Inflammatory macrophage treated with lipopolysaccharide for 1 hour (primary cell): ENCODE measurements at regions not wholly inside any gene's neighbourhood (a gene's known extent, or its start where the extent isn't known, plus 50 kb on each side); places are given as distances from the start of the nearest gene placed in this dataset.
A peak's percentile ranks its signal among the peaks of the same experiment; 100 is the strongest.
"Not testable (repeated sequence)": the region's sequence is repeated elsewhere in the genome, so short reads cannot be mapped to it uniquely, and the experiment has no call there.

Experiments
- DNase-seq, 2 donors: peaks; one replicate each; pipeline ENCODE4 v3.0.0-alpha.2; 2020 to 2022

DNA sequence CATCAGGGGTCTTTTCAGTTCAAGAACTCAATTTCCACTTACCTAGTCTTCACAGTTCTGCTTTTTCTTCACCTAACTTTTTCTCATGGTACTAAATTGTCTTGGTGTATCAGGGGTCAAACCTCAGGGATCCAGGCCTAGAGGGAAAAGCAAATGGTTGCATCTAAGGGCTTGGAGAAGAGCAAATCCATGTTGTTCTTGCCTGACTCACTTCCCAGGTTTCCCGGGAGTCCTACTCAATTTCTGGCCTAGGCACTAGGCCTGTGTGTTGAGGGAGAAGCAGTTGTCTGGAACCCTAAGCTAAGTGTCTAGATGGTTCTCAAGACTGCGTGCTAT lies 191.9 kb upstream of the STK26 start:
- DNase-seq: no peak

DNA sequence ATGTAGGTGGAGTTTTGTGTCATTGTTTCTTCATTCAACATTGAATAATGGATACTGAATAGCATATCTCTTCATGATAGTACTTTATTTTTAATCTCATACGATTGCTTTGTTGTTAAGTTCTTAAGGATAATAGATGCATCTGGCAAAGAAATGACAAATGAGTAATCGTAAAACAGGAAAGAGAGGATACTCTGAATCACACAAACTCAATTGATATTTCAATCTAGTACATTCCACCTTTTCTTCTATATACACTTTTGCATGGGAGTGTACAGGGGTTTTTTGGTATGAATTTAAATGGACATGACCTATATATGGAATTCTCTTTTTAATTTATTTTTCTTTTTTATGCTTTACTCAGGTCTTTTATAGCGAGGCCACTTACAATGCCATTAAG lies 186.9 kb upstream of the STK26 start:
- no peak for DNase-seq

DNA sequence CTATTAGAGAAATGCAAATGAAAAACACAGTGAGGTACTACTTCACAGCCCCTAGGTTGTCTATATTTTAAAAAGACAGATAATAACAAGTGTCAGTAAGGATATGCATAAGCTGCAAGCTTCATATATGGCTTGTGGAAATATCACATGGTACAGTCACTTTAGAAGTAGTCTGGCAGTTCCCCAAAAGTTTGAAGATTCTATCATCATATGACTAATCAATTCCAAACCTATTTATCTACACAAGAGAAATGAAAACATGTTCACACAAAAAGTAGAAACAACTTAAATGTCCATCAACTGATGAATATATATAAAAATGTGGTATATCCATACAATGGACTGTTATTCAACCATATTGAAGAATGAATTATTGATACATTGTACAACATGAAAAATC lies 185.8 kb upstream of the STK26 start:
- DNase-seq: no peak

DNA sequence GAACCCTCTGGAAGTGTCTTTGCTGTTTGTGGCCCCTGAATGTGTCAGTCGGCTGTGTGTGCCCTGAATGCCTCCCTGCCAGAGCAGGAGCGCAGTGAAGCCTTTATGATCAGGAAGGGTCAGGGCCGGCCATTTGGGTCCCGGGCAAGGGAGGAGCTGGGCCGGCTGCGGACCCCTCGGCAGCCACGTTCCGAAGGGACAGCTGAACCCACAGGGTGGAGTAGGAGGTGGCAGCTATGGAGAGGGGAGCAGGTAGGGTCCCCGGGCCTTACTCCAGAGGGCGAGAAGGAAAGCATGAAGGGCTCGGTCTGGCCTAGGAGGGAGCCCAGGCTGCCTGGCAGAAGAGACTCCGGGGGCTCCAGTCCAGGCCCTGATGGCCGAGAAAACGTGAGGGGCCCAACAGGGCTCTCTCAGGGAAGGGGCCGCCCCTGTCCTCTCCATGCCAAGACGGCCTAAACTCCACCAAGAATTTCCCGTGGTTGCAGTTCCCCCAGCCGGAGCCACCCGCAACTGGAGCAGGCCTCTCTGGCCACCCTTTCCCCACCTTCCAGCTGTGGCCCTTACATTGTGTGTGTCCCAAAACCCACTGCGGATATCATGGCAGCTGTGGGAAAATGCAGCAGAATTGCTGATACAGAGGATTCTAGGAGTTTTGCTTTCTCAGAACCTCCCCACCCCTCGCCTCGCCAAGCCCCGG lies 182.2 kb upstream of the STK26 start:
- no peak for DNase-seq

DNA sequence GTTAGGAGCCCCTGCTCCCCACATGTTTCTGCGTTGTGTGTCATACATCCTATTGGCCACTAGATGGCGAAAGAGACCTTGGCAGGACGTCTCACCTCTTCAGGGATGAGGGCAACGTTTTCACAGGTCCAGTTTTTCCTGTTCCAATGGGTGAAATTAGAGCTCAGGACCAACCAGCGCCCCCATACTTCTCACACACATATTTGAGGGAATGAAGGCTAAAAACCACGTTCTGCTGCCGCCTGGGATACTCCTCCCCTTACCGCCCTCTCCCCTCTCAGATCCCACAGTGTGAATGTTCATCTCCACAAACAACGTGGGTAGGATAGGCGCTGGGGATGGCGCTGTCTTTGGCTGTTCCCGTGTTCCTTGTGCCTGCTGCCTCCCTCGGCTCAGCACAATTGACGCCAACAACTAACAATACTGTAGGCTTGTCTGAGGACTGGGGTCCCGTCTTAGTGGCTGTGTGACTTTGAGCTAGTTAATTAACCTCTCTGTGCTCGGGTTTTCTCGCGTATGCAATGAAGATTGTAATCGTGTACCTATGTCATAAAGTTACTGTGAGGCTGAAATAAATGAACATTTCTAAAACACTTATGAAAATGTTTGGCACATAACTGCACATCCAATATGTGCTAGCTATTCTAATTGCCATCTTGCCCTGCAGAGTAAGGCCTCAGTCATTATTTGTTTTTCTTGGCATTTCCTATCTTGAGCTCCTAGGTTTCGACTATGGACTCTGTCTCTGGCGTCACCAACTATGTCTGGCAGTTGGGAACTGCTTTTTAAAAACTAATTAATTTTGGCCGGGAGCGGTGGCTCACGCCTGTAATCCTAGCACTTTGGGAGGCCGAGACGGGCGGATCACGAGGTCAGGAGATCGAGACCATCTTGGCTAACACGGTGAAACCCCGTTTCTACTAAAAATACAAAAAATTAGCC lies 181.3 kb upstream of the STK26 start:
- peak in 1 of 2 donors; percentile 49 for DNase-seq

DNA sequence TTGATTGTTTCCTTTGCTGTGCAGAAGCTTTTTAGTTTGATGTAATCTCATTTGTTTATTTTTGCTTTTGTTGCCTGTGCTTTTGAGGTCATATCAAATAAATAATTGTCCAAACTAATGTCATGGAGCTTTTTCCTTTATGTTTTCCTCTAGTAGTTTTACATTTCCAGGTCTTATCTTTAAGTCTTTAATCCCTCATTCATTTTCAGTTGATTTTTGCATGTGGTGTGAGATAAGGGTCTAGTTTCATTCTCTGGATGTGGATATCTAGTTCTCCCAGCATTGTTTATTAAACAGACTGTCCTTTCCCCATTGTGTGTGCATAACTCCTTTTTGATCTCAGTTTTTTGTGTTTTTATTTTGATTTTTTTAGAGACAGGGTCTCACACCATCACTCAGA lies 179.1 kb upstream of the STK26 start:
- no peak for DNase-seq

DNA sequence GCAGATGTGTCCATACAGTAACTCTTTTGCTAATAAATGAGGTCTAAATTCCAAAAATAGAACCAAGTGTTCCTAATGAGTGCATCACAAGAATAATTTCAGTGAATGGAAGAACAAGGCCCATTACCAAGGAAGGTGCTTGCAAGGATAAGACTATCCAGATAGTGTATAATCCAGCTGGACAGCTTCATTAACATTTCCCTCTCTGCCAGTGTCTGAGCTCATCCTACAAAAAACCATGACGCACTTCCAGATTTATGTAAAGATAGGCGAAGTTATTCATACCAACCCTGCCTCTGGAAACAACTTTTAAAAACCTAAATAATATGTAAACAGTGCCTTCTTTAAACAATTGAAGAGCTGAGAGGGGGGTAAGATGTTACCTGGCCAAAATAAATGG lies 177.9 kb upstream of the STK26 start:
- DNase-seq: no peak

DNA sequence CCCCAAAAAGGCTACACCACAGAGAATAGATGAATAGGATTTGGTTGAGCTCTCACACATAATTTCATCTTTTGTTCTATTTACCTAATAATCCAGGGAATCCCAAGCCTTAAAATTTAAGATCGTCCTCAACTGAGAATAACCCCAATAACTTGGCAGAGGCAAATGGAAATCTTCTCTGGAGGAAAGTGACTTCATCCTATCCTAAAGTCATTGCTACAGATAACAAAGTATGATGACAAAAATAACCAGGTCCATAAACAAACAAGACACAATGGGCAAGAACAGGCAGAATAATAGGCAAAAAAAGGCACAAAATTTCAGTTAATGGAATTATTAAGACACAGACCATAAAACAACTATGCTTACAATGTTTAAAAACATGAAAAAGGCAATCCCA lies 177.3 kb upstream of the STK26 start:
- DNase-seq: no peak

DNA sequence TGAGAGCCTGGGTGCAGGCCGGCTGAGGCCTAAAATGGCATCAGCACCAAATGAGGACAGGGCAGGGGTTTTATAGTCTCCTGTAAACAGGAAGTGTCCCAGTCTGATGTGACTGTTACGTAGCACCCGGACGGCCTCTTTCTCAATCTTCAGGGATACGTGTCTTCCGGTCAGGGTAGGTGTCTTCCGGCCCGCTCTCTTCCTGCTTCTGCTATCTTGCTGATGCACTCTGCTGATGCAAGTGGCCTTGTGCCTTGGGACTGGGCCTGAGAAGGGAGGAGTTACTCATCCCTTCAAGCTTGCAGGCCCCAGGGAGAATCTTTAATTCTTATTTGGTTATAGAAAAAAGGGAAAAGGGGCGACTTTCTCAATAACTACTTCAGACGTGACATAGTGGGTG lies 172.1 kb upstream of the STK26 start:
- peak in 1 of 2 donors; percentile 23 for DNase-seq

DNA sequence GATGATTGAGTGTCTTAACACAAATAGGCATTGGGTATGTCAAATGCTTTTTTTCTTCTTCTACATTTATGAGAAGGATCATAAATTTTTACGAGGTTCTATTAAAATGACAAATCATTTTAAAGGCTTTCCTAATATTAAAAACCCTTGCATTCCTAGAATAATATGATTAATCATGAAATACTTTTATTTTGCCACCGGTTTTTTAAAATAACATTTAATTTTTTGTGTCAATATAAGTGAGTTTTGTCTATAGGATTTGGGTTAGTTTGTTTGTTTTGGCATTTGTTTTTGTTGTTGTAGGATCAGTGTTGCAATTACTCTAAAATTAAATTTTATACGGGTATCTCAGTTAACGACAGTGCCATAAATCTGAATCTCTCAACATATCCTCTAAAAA lies 169.7 kb upstream of the STK26 start:
- no peak for DNase-seq

DNA sequence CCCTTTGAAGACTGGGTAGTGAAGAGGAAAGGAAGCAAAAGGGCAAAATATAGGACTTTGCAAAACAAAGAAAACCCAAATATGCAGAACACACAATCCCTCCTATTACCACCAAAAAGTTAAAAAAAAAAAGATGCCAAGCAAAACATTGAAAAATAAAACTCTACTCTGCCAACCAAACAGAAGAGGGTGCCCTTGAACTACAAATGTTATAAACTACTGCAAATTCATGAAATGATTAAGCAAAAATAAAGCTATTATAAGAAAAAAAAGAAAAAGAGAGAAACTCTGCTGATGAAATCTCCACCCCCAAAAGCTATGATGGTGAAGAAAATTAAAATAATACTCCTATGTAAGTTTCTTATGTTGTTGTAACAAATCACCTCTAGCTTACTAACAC lies 168.5 kb upstream of the STK26 start:
- peak in 1 of 2 donors; percentile 20 for DNase-seq

DNA sequence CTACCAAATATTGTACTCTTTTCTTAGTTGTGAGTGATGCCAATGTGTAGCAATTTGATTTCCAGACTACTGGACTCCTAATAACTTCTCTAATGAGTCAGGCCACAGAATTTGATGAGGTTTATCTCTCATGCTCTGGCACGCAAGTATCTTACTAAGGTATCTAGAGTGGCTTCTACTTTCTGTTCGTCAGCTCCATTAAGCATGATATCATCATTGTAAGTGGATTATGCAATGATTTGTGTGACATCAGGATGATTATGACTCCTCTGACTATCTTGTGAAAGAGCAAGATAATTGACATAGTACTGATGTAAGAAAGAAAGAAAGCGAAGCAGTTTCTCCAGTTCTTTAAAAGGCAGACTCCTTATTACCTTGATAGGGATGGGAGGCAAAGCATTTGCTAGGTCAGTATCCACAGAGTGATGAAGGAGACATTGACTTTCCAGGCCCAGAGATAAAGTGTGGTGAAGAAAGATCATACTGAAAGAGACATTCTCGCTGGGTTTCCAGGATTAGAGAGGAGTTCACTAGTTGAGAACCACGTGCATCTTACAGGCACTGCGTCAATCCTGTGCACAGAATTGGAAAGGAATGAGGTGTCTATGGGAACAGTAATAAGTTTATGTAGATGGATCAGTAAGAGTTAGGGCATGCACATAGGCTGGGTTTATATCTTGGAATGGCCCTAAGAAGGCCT lies 161.9 kb upstream of the STK26 start:
- DNase-seq: peak in 1 of 2 donors; percentile 22

DNA sequence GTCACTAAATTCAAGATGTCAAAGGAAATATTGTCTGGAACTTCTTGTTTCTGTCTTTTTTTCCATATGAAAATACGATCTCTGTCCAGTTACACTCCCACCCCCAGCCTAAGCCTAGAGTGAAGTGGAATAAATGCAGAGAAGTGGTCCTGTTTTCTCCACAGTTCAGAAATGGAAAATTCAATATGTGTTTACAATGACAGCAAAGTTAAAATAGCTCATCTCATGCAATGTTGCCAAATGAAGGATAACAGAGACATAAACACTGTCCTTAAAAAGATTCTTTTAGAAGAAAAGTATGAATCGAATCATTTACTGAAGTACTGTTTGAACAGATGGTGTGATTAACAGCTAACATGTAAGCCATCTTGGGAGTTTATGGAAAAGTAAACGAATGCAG lies 160.8 kb upstream of the STK26 start:
- no peak for DNase-seq

DNA sequence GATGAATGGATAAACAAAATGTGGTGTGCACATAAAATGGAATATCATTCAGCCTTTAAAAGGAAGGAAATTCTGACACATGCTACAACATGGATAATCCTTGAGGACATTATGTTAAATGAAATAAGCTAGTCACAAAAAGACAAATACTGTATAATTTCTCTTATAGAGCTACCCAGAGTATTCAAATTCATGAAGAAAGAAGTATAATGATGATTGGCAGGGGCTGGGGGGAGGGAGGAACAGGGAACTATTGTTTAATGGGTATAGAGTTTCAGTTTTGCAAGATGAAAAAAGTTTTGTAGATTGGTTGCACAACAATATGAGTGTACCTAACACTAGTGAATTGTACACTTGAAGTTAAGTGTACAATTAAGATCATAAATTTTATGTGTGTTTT lies 153.9 kb upstream of the STK26 start:
- DNase-seq: no peak

DNA sequence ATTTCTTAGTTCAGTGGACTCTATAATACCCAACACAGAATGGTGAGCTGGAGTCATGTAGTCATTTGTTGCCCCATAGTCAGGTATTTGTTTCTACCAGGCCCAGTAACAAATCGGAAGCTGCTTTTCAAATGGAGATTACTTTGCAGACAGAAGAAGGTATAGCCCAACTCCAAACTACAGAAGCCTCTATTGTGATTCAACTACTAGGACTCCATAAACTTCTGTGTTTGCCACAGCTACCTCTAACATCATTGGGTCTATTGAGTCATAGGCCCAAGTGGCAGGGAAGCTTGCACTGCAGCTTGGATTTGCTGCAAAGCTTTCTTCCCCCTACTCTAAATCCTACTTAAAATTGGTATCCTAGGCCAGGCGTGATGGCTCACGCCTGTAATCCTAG lies 148.8 kb upstream of the STK26 start:
- DNase-seq: no peak

DNA sequence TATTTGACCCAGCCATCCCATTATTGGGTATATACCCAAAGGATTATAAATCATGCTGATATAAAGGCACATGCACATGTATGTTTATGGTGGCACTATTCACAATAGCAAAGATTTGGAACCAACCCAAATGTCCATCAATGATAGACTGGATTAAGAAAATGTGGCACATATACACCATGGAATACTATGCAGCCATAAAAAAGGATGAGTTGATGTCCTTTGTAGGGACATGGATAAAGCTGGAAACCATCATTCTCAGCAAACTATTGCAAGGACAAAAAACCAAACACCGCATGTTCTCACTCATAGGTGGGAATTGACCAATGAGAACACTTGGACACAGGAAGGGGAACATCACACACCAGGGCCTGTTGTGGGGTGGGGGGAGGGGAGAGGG lies 147.3 kb upstream of the STK26 start:
- not testable (repeated sequence) for DNase-seq

DNA sequence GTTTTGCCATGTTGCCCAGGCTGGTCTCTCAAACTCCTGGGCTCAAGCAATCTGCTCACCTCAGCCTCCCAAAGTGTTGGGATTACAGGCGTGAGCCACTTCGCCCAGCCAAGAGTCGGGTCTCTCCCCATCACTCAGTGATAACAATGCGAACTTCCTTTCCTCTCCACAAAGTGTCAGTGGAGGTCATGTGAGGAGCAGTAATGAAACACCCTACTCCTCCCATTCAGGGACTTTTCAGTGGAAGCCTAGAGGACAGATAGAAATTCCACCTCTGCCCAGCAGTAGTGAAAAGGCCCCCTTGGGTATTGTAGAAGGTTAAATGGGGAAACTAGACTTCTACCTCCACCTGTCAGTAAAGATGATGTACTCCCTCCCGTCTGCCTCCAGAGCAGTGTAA lies 141.9 kb upstream of the STK26 start:
- no peak for DNase-seq

DNA sequence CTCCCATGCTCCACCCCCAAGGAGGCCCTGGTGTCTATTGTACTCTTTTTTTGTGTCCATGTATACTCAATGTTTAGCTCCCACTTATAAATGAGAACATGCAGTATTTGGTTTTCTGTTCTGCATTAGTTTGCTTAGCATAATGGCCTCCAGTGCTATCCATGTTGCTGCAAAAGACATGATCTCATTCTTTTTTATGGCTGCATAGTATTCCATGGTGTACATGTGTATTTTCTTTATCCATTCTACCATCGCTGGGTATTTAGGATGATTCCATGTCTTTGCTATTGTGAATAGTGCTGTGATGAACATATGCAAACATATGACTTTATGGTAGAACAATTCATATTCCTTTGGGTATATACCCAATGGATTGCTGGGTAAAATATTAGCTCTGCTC lies 138.1 kb upstream of the STK26 start:
- not testable (repeated sequence) for DNase-seq

DNA sequence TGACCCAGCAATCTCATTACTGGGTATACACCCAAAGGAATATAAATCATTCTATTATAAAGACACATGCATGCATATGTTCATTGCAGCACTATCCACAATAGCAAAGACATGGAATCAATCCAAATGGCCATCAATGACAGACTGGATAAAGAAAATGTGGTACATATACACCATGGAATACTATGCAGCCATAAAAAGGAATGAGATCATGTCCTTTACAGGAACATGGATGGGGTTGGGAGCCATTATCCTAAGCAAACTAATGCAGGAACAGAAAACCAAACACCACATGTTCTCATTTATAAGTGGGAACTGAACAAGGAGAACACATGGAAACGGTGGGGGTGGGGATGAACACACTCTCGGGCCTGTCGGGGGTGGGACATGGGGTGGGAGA lies 129.2 kb upstream of the STK26 start:
- DNase-seq: not testable (repeated sequence)

DNA sequence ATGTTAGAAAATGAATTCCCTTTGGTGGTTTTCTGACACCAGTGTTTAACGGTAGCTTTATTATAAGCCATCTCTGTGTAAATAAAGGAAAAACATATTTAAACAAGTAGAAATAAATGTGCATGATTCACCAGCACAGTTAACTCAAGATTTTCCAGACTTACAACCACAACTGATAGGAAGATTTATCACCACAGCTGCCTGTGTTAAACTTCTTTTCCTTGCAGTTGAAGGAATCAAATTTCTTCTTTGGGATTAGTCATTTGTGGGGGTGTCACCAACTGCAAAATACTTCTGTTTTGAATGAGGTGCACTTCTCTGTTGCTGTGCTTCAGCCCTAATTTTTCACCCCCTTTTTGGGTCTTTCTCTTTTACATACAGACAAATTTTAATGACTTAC lies 128.1 kb upstream of the STK26 start:
- DNase-seq: peak in 1 of 2 donors; percentile 1

DNA sequence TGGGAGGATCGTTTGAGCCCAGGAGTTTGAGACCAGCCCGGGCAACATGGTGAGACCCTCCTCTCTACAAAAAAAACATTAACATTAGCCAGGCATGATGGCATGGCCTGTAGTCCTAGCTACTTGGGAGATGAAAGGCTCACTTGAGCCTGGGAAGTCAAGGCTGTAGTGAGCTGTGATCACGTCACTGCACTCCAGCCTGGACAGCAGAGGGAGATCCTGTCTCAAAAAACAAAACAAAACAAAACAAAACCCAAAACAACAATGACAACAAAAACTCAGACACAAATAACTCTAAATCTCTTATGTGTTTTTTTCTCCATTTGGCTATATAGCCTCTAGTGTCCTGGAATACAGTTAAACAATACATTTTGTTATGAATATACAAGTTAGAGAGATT lies 127.3 kb upstream of the STK26 start:
- no peak for DNase-seq

DNA sequence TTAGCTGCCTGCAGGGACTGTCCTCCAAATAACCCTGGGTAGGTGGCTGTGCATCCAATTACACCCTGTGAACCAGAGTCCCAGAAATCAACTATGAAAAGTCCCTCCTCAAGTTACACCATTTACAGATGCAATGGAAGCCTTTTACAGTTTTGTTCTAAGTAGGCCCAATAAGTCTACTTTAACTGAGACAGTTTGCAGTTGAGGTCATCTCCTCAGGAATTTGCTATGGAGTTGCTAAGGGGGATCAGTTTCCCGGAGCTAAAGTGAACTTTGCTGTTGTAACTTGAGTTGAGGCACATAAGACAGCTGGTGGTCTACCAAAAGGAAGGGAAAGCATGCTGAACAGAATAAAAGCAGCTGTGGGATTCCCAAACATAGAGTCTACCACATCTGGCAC lies 121.6 kb upstream of the STK26 start:
- no peak for DNase-seq

DNA sequence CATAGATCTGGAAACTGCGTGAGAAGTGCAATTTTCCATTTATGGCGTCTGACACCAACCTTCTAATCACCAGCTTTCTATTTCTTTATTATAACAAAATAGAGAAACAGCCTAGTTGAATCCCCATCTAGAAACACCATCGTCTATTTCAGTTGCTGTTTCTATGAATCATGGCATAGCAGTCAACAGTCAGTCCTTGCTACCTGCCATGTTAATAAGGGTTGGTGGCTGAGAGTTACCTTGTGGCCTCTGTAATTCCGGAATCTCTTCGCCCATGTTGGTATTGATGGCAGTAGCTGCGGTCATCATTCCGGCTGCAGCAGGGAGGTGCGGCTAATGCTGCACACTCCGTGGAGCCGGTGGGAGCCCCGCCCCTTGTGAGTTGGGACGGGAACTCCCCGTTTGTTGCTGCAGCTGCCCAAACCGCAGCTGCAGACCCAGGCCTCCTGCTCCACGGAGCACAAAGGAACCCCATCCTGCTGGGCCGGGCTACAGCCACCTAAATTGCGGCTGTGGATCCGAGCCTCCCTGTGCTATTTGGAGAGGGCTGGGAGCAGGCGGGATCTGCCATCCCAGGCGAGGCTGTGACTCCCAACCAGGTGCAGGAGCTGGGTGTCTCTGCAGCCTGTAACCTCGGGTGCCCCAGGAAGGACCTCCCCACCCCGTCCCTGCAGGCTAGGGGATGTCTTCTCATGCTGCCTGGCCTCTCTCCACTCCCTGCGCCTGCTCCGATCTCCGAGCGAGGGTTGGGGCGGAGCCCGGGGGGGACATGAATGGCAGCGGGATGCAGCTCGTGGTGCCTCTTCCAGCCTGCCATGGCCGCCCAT lies 115.4 kb upstream of the STK26 start:
- no peak for DNase-seq
